Activated CD4-positive, alpha-beta memory T cell treated with anti-CD3 and anti-CD28 coated beads for 36 hours (primary cell): ENCODE measurements at regions not wholly inside any gene's neighbourhood (a gene's known extent, or its start where the extent isn't known, plus 50 kb on each side); places are given as distances from the start of the nearest gene placed in this dataset.

Experiments used
- CTCF ChIA-PET: fragments of 350-600 bp; sonication (Branson Sonifier 250); formaldehyde crosslinking; loops from one replicate; lab custom pipeline; 2021; ENCODE audit warnings: antibody characterized with exemption, inconsistent platforms; lab: Charles Lee
- POLR2A ChIA-PET: fragments of 350-600 bp; sonication (Branson Sonifier 250); formaldehyde crosslinking; loops from one replicate; lab custom pipeline; 2021; ENCODE audit warnings: antibody characterized with exemption; lab: Charles Lee
- DNase-seq: peaks from one replicate; pipeline ENCODE4 v3.0.0-alpha.2; 2020
- H3K27ac Mint-ChIP-seq: one replicate; pipeline ENCODE4 v1.8.0; 2021; ENCODE audit warnings: mixed read lengths
- H3K27me3 Mint-ChIP-seq: one replicate; pipeline ENCODE4 v1.8.0; 2021; ENCODE audit warnings: mixed read lengths
- H3K36me3 Mint-ChIP-seq: one replicate; pipeline ENCODE4 v1.8.0; 2021; ENCODE audit warnings: mixed read lengths
- H3K4me1 Mint-ChIP-seq: one replicate; pipeline ENCODE4 v1.8.0; 2021; ENCODE audit warnings: low read depth, mixed read lengths
- H3K4me3 Mint-ChIP-seq: one replicate; pipeline ENCODE4 v1.8.0; 2021; ENCODE audit warnings: mild to moderate bottlenecking, mixed read lengths
- H3K9me3 Mint-ChIP-seq: one replicate; pipeline ENCODE4 v1.8.0; 2021; ENCODE audit warnings: mixed read lengths
- intact Hi-C: fragments of 100-400 bp; cut with micrococcal nuclease; formaldehyde crosslinking; loops from one replicate; pipeline ENCODE4 v1.15.1; 2023

DNA sequence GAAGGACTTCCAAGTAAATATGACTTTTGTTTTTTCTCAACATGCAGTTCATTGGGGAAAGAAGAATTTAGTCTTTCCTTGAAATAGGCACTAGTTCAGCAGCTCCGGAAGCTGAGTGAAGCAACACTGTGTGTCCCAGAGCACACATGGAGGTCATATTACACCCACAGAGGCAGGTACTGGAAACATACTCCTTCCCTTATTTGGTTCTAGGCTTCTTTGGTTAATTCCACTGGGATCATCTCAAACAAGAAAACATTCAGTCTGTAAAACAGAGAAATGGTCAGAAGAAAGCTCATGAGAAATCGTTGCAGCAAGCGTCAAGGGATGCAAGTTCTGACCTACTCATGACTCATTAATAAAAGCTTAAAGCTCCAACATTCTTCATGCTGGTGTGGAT lies 175.1 kb upstream of the PCSK5 start:
- Mint-ChIP-seq H3K9me3 (no peaks in the 10 kb centered on the region), H3K27ac (no peak overlapping the region), H3K4me3 (no peak overlapping the region), H3K27me3 (no peaks in the 10 kb centered on the region), H3K36me3 (no peaks in the 10 kb centered on the region), H3K4me1 (no peaks in the 10 kb centered on the region)
- DNase-seq, result no peak
- intact Hi-C loops, result no loop called here
- CTCF ChIA-PET, result no interaction called here
- POLR2A ChIA-PET, result no interaction called here

DNA sequence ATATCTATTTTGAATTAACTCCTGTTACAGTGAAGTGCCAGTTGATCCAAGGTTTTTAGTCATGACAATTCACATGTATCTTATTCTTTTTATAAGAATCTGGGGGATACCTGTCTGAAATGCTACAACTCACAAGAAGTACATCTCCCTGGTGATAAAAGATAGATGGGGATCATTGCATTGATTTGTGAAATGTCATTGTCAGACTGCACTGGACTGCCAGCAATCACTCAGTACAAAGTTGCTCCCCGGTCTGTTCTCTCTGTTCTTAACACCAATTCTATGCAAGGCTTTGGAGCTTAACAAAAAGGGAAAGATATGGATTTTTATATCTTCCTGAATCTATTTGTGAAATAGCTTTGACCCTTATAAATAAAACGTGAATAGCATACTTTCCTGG lies 171.8 kb upstream of the PCSK5 start:
- DNase-seq, result no peak
- no peaks in the 10 kb centered on the region for H3K4me1 Mint-ChIP-seq
- no peak overlapping the region for H3K4me3 Mint-ChIP-seq
- H3K9me3 Mint-ChIP-seq, result no peaks in the 10 kb centered on the region
- ChIA-PET CTCF (no interaction called here), POLR2A (no interaction called here)
- no peaks in the 10 kb centered on the region for H3K27me3 Mint-ChIP-seq
- intact Hi-C loops, result no loop called here
- no peak overlapping the region for H3K27ac Mint-ChIP-seq
- H3K36me3 Mint-ChIP-seq, result no peaks in the 10 kb centered on the region

DNA sequence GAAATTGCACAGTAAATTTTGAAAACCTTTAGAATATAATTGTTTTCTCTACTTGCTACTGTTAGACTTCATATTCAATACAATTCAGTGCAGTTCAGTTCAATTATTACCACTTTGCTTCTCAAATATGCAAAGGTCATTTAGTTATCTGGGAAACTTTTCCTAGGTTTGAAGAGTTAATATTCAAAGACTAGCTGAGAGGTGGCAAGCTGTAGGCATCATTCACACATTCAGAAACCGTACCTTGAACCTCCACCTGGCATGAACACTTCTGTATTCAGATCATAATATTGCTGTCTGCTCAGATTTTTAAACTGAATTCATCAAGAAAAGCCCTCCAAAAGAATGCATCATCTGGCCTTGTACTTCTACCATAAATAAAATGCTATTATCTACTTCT lies 162.1 kb upstream of the PCSK5 start:
- Mint-ChIP-seq H3K9me3 (no peaks in the 10 kb centered on the region), H3K4me3 (no peak overlapping the region), H3K4me1 (no peaks in the 10 kb centered on the region), H3K27ac (no peak overlapping the region), H3K36me3 (no peaks in the 10 kb centered on the region), H3K27me3 (no peaks in the 10 kb centered on the region)
- intact Hi-C loops, result no loop called here
- POLR2A ChIA-PET, result no interaction called here
- CTCF ChIA-PET, result no interaction called here
- no peak for DNase-seq

DNA sequence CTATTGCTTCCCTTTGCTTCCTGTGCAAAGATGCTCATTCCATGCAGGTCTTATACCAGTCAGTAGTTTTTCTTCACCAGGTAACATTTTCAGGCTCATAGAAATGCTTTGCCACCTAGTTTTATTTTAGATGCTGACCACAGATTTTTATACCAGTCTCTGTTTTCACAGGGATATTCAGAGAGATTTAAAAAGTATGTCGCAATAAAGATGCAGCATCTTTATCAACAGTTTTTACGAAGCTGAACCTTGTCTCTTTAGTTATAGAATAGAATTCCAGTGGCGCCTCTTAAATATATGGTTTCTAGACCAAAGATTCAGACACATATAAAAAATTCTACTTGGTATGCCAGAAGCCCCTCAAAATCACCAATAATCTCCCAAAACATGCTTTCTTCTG lies 155.7 kb upstream of the PCSK5 start:
- intact Hi-C loops, result no loop called here
- Mint-ChIP-seq H3K4me1 (no peaks in the 10 kb centered on the region), H3K9me3 (no peaks in the 10 kb centered on the region), H3K27me3 (no peaks in the 10 kb centered on the region), H3K36me3 (no peaks in the 10 kb centered on the region), H3K27ac (no peak overlapping the region), H3K4me3 (no peak overlapping the region)
- ChIA-PET POLR2A (no interaction called here), CTCF (no interaction called here)
- no peak for DNase-seq

DNA sequence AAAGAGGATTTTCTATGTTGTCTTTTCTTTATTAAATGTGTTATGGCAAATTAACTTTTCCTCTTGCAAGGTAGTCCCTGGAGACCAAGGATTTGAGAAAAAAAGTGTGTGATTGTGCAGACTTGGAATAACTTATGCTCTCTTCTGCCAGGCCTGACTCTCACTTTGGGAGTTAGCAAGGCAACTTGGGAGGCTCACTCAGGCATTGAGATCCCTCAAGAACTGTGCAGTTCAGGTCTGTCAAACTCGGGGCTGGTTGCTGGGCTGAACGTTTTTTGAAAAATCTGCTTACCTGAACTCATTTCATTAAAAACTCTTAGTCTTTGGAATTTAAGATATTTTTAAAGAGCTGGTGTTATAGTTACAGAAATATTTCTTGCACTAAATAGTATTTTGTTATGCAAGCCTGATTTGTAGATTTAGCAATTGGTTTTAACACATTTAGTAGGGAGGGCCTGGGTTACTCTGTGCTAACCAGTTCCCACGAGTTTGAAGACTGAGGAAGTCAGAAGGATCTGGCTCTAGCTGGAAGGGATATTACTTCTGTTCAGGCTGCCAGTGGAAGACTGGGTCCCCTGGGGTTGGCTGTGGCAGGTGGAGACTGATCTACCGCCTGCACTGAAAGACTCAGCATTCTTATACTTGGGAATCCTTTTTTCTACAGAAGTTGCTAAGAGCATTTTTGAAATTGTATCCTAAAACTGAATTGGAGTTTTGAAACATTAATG lies 150.4 kb upstream of the PCSK5 start:
- no peak overlapping the region for H3K27ac Mint-ChIP-seq
- no peaks in the 10 kb centered on the region for H3K27me3 Mint-ChIP-seq
- DNase-seq, result no peak
- H3K4me3 Mint-ChIP-seq, result no peak overlapping the region
- ChIA-PET POLR2A (no interaction called here), CTCF (no interaction called here)
- intact Hi-C loops, result no loop called here
- H3K9me3 Mint-ChIP-seq, result no peaks in the 10 kb centered on the region
- no peaks in the 10 kb centered on the region for H3K36me3 Mint-ChIP-seq
- H3K4me1 Mint-ChIP-seq, result no peaks in the 10 kb centered on the region

DNA sequence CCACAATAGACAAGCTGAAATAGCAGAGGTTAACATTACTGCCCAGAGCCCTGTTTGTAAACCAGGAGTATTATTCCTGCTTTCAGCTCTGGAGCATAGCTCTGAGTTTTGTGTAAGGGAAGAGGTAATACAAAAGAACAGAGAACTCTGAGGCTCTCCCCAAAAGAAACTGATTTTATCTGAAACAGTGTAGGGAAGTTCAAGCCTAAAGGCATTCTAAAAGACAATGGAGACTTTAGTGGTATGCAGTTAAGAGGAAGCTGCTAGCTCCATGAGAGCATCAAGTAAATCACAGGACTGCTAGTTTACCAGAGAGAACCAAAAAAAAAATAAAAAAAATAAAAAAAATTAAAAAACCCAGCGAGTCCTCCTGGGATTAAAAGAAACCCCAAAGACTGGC lies 146.6 kb upstream of the PCSK5 start:
- POLR2A ChIA-PET, result no interaction called here

DNA sequence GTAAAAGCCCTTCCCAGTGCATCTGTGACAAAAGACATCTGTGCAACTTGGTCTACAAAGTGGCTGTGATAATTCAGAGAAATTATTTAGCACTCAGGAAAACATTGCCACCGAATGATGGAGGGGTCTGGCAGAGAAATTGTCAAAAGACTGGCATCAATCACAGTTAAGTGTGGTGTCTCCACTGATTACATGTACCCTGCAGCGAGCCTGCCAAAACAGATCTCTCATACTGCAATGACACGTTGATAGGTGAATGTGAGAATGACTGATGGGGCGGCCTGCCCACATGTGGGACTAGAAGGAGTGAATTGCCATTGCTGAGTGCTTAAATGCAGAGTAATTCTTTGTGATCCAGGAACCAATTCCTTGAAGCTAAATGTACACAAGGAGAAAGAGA lies 136.4 kb upstream of the PCSK5 start:
- Mint-ChIP-seq H3K36me3 (no peaks in the 10 kb centered on the region), H3K4me1 (no peaks in the 10 kb centered on the region), H3K9me3 (no peaks in the 10 kb centered on the region), H3K27me3 (no peaks in the 10 kb centered on the region), H3K27ac (no peak overlapping the region), H3K4me3 (no peak overlapping the region)
- CTCF ChIA-PET, result no interaction called here
- no peak for DNase-seq
- intact Hi-C loops, result no loop called here
- POLR2A ChIA-PET, result no interaction called here

More for the DNA sequence above, 146.6 kb upstream of the PCSK5 start:
- Mint-ChIP-seq H3K36me3 (no peaks in the 10 kb centered on the region), H3K4me1 (no peaks in the 10 kb centered on the region), H3K4me3 (no peak overlapping the region), H3K9me3 (no peaks in the 10 kb centered on the region), H3K27me3 (no peaks in the 10 kb centered on the region), H3K27ac (no peak overlapping the region)
- CTCF ChIA-PET, result no interaction called here
- DNase-seq, result no peak
- intact Hi-C loops, result no loop called here

DNA sequence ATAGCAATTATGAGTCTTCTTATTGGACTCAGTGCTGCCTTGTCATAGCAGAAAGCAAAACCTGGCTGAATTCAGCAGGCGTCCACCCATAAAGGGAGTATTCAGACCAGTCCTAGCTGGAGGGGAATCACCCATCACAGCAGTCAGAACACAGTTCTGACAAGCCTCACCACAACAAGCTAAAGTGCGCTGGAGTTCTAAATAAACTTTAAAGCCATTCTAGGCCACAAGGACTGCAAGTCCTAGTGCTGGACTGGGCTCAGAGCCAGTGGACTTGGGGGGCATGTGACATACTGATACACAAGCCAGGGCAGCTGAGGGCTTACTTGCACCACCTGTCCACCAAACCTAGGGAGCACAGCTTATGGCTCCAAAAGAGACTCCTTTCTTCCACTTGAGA lies 115.3 kb upstream of the PCSK5 start:
- no peak overlapping the region for H3K27ac Mint-ChIP-seq
- no peaks in the 10 kb centered on the region for H3K36me3 Mint-ChIP-seq
- intact Hi-C loops, result no loop called here
- H3K27me3 Mint-ChIP-seq, result peaks cover 2% of the 10 kb centered on the region
- H3K9me3 Mint-ChIP-seq, result no peaks in the 10 kb centered on the region
- H3K4me1 Mint-ChIP-seq, result no peaks in the 10 kb centered on the region
- POLR2A ChIA-PET, result no interaction called here
- CTCF ChIA-PET, result no interaction called here
- H3K4me3 Mint-ChIP-seq, result no peak overlapping the region
- DNase-seq, result no peak

DNA sequence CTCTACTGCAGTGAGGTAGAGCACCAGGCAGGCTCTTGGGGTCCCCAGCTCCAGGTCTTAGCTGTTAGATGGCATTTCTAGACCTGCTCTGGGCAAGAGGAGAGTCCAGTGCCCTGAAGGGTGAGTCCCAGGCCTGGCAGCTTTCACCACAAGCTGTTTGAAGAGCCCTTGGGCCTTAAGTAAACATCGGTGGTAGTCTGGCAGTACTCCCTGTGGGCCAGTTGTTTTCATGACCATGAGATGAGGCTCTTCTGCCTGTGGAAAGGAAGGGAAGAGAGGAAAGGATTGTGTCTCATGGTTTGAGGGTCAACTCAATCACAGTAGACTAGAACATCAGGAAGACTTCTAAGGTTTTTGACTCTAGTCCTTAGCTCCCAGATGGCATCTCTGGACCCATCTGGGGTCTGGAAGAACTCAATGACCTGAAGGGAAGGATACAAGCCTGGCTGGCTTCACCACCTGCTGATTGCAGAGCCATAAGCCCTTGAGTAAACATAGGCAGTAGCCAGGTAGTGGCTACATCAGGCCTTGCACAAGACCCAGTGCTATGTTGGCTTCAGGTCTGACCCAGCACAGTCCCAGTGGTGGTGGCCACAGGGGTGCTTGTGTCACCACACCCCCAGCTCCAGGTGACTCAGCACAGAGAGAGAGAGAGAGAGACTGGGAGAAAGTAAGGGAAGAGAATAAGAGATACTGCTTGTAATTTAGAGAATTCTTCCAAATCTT lies 114.3 kb upstream of the PCSK5 start:
- ChIA-PET POLR2A (no interaction called here), CTCF (no interaction called here)
- Mint-ChIP-seq H3K27me3 (peaks cover 2% of the 10 kb centered on the region), H3K36me3 (no peaks in the 10 kb centered on the region), H3K9me3 (no peaks in the 10 kb centered on the region), H3K4me1 (no peaks in the 10 kb centered on the region), H3K27ac (no peak overlapping the region), H3K4me3 (no peak overlapping the region)
- intact Hi-C loops, result no loop called here
- DNase-seq, result no peak

DNA sequence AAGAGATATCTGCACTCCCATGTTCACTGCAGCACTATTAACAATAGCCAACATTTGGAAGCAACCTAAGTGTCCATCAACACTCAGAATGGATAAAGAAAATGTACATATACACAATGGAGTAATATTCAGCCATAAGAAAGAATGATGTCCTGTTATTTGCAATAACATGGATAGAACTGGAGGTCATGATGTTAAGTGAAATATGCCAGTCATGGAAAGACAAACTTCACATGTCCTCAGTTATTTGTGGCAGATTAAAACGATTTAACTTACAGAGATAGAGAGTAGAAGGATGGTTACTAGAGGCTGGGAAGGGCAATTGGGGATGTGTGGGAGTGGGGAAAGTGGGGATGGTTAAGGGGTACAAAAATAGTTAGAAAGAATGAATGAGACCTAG lies 110.3 kb upstream of the PCSK5 start:
- POLR2A ChIA-PET, result no interaction called here
- H3K4me3 Mint-ChIP-seq, result no peak overlapping the region
- intact Hi-C loops, result no loop called here
- CTCF ChIA-PET, result no interaction called here
- no peaks in the 10 kb centered on the region for H3K36me3 Mint-ChIP-seq
- H3K27ac Mint-ChIP-seq, result no peak overlapping the region
- DNase-seq, result no peak
- no peaks in the 10 kb centered on the region for H3K4me1 Mint-ChIP-seq
- no peaks in the 10 kb centered on the region for H3K27me3 Mint-ChIP-seq
- no peaks in the 10 kb centered on the region for H3K9me3 Mint-ChIP-seq

DNA sequence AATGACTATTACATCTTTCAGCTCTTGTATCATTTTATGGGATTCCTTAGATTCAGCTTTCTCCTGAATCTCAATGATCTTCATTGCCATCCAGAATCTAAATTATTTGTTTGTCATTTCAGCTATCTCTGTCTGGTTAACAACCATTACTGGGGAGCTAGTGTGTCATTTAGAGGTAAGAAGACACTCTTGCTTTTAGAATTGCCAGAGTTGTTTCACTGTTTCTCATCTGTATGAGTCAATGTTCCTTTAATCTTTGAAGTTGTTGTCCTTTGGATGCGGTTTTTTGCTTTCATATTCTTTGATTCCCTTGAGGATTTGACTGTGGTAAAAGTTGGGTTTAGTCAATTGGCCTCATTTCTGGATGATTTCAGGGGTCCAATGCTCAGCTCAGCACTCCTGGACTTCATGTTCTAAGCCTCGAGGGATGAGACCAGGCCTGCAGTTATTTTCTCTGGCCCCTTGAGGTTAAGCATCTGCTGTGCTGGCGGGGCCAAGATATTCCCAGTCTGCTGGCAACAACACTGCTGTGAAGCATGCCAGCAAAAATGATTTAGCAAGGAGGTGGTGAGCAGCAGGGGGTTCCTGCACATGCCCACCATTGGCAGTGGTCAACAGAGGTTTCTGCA lies 102.4 kb upstream of the PCSK5 start:
- Mint-ChIP-seq H3K9me3 (no peaks in the 10 kb centered on the region), H3K27me3 (no peaks in the 10 kb centered on the region), H3K4me3 (no peak overlapping the region), H3K36me3 (no peaks in the 10 kb centered on the region), H3K4me1 (no peaks in the 10 kb centered on the region), H3K27ac (no peak overlapping the region)
- ChIA-PET CTCF (no interaction called here), POLR2A (no interaction called here)
- intact Hi-C loops, result no loop called here
- DNase-seq, result peak; percentile 9

DNA sequence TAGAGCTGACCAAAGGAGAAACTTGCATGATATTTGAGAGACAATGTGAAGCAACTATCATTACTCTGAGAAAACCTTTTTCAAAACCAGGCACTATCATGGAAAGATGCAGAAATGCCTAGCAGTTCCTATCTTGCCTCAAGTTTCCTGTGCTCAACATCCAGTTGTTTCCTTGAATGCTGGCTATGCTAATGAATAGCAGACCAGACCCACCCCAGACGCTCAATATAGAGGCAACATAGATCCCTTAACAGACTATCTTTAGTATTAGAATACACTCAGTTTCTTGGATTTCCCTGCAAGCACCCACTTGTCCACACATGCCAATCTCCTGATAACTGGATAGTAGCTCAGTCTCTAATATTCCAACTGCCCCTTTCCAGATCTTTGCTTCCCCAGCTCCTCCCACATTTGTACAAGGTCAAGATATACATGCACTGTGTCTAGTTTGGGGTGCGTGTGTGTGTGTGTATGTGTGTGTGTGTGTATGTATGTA lies 93.3 kb upstream of the PCSK5 start:
- ChIA-PET POLR2A (no interaction called here), CTCF (no interaction called here)
- peaks cover 2% of the 10 kb centered on the region for H3K27me3 Mint-ChIP-seq
- no peak for DNase-seq
- H3K27ac Mint-ChIP-seq, result no peak overlapping the region
- H3K4me3 Mint-ChIP-seq, result no peak overlapping the region
- intact Hi-C loops, result no loop called here
- H3K9me3 Mint-ChIP-seq, result no peaks in the 10 kb centered on the region
- no peaks in the 10 kb centered on the region for H3K4me1 Mint-ChIP-seq
- H3K36me3 Mint-ChIP-seq, result no peaks in the 10 kb centered on the region
